Neural cell (in vitro differentiated cells): ENCODE measurements at regions not wholly inside any gene's neighbourhood (a gene's known extent, or its start where the extent isn't known, plus 50 kb on each side); places are given as distances from the start of the nearest gene placed in this dataset.
"Not testable (repeated sequence)": the region's sequence is repeated elsewhere in the genome, so short reads cannot be mapped to it uniquely, and the experiment has no call there.

Experiments used
- H2AFZ ChIP-seq: fragments of 200-600, 300-800 bp; sonication (generic), shearing (Covaris generic); 2 replicates; pipeline ENCODE4 v1.6.0; 2014; ENCODE audit warnings: low read depth, mild to moderate bottlenecking, antibody characterized with exemption, low read length, moderate library complexity
- H3F3A ChIP-seq: fragments of 200-600 bp; shearing (Covaris generic); 2 replicates; pipeline ENCODE4 v1.6.1; 2016; ENCODE audit warnings: mild to moderate bottlenecking, moderate library complexity, mixed read lengths, antibody characterized with exemption, low read length; ENCODE audit not compliant: insufficient read depth, poor library complexity, severe bottlenecking
- H3K27ac ChIP-seq: fragments of 200-600, 300-800 bp; sonication (generic), shearing (Covaris generic); 2 replicates; pipeline ENCODE4 v1.5.1; 2014; ENCODE audit warnings: mild to moderate bottlenecking, low read length, moderate library complexity
- H3K27me3 ChIP-seq: fragments of 300-800, 200-600 bp; sonication (generic), shearing (Covaris generic); 2 replicates; pipeline ENCODE4 v1.6.0; 2014; ENCODE audit warnings: mild to moderate bottlenecking, low read depth, low read length, moderate library complexity; ENCODE audit not compliant: insufficient read depth
- H3K36me3 ChIP-seq: fragments of 300-800, 200-600 bp; sonication (generic), shearing (Covaris generic); 2 replicates; pipeline ENCODE4 v1.5.1; 2014; ENCODE audit warnings: mild to moderate bottlenecking, antibody characterized with exemption, low read length, moderate library complexity; ENCODE audit not compliant: insufficient read depth
- H3K4me2 ChIP-seq: fragments of 300-800, 200-600 bp; sonication (generic), shearing (Covaris generic); 2 replicates; pipeline ENCODE4 v1.6.0; 2014; ENCODE audit warnings: mild to moderate bottlenecking, low read length
- H3K4me3 ChIP-seq: fragments of 300-800, 200-600 bp; sonication (generic), shearing (Covaris generic); 2 replicates; pipeline ENCODE4 v1.5.1; 2014; ENCODE audit warnings: mild to moderate bottlenecking, low read length, moderate library complexity
- H3K79me2 ChIP-seq: fragments of 200-600 bp; shearing (Covaris generic); replicated peaks from 2 replicates; pipeline ENCODE4 v1.6.0; 2014; ENCODE audit warnings: mild to moderate bottlenecking, low read length, moderate library complexity; ENCODE audit not compliant: insufficient read depth
- H3K9ac ChIP-seq: fragments of 300-800, 200-600 bp; sonication (generic), shearing (Covaris generic); 2 replicates; pipeline ENCODE4 v1.6.1; 2016; ENCODE audit warnings: mild to moderate bottlenecking, low read length, mixed read lengths
- H3K9me2 ChIP-seq: fragments of 200-600 bp; shearing (Covaris generic); 2 replicates; pipeline ENCODE4 v1.6.1; 2016; ENCODE audit warnings: mild to moderate bottlenecking, low read length, mixed read lengths; ENCODE audit not compliant: insufficient read depth
- H3K9me3 ChIP-seq: fragments of 200-600, 300-800 bp; sonication (generic), shearing (Covaris generic); 2 replicates; pipeline ENCODE4 v1.6.1; 2016; ENCODE audit warnings: mild to moderate bottlenecking, mixed run types, low read length, moderate library complexity, mixed read lengths
- H4K20me1 ChIP-seq: fragments of 200-600 bp; shearing (Covaris generic); 2 replicates; pipeline ENCODE4 v1.6.1; 2016; ENCODE audit warnings: mild to moderate bottlenecking, mixed run types; ENCODE audit not compliant: insufficient read depth
- CTCF ChIP-seq: fragments of 450-650 bp; IDR thresholded peaks from 2 replicates; pipeline ENCODE4 v1.5.1; 2014; ENCODE audit warnings: antibody characterized with exemption, mild to moderate bottlenecking, moderate library complexity; ENCODE audit not compliant: poor library complexity, severe bottlenecking
- EP300 ChIP-seq: fragments of 450-650 bp; conservative IDR thresholded peaks from 2 replicates; pipeline ENCODE4 v1.6.1; 2014; ENCODE audit warnings: antibody characterized with exemption, mild to moderate bottlenecking, moderate library complexity; ENCODE audit not compliant: poor library complexity, severe bottlenecking
- EZH2 ChIP-seq: fragments of 200-600, 300-800 bp; shearing (Covaris generic), sonication (generic); IDR thresholded peaks from 2 replicates; pipeline ENCODE4 v1.6.1; 2014; ENCODE audit warnings: antibody characterized with exemption, low read length, borderline replicate concordance, mild to moderate bottlenecking; ENCODE audit not compliant: insufficient read depth, poor library complexity, severe bottlenecking
- MXI1 ChIP-seq: fragments of 450-650 bp; conservative IDR thresholded peaks from 2 replicates; pipeline ENCODE4 v1.6.1; 2014; ENCODE audit warnings: antibody characterized with exemption, mild to moderate bottlenecking; ENCODE audit not compliant: poor library complexity, severe bottlenecking
- POLR2AphosphoS5 ChIP-seq: IDR thresholded peaks from 2 replicates; pipeline ENCODE4 v1.6.1; 2012
- RAD21 ChIP-seq: fragments of 450-650 bp; conservative IDR thresholded peaks from 2 replicates; pipeline ENCODE4 v1.6.1; 2014; ENCODE audit warnings: antibody characterized with exemption, mild to moderate bottlenecking, moderate library complexity
- REST ChIP-seq: IDR thresholded peaks from 2 replicates; pipeline ENCODE4 v1.6.1; 2012; ENCODE audit warnings: borderline replicate concordance
- SMC3 ChIP-seq: fragments of 450-650 bp; conservative IDR thresholded peaks from 2 replicates; pipeline ENCODE4 v1.6.1; 2014; ENCODE audit warnings: antibody characterized with exemption, mild to moderate bottlenecking, moderate library complexity; ENCODE audit not compliant: poor library complexity
- TAF1 ChIP-seq: IDR thresholded peaks from 2 replicates; pipeline ENCODE4 v1.6.1; 2012; ENCODE audit warnings: low read depth

- H3K79me2 ChIP-seq, H3K9me2 ChIP-seq, H3K4me3 ChIP-seq, H3K27ac ChIP-seq, H3K9ac ChIP-seq, H3F3A ChIP-seq, H3K4me2 ChIP-seq, H3K9me3 ChIP-seq, H2AFZ ChIP-seq, H3K36me3 ChIP-seq, H4K20me1 ChIP-seq, H3K27me3 ChIP-seq: not testable (repeated sequence)
Observed at GRCh38 chr9:92203887-92204286, 88.7 kb upstream of the SPTLC1 start.

- not testable (repeated sequence) for H3K9ac ChIP-seq
Observed at GRCh38 chr9:92198237-92198636, 83.0 kb upstream of the SPTLC1 start.

GRCh38 chr9:92196909-92197308 lies 81.7 kb upstream of the SPTLC1 start:
- Histone ChIP-seq H3K4me3 (no peak overlapping the region), H2AFZ (no peak overlapping the region), H3K9me3 (no peaks in the 10 kb centered on the region), H3K9me2 (no peaks in the 10 kb centered on the region), H3K4me2 (no peak overlapping the region), H3K9ac (no peak overlapping the region), H3K36me3 (no peaks in the 10 kb centered on the region), H3F3A (no peaks in the 10 kb centered on the region), H3K79me2 (no peaks in the 10 kb centered on the region), H3K27me3 (no peaks in the 10 kb centered on the region), H3K27ac (no peak overlapping the region), H4K20me1 (no peaks in the 10 kb centered on the region)
- no peak for TF ChIP-seq TAF1
- no peak for TF ChIP-seq EP300
- no peak for TF ChIP-seq POLR2AphosphoS5
- no peak for TF ChIP-seq EZH2
- no peak for TF ChIP-seq RAD21
- no peak for TF ChIP-seq MXI1
- TF ChIP-seq REST = no peak
- TF ChIP-seq SMC3 = no peak
- no peak for TF ChIP-seq CTCF

More at GRCh38 chr9:92198237-92198636, 83.0 kb upstream of the SPTLC1 start:
- H3K9me2 ChIP-seq, H3K4me2 ChIP-seq, H3K27ac ChIP-seq, H3F3A ChIP-seq, H3K79me2 ChIP-seq, H3K27me3 ChIP-seq, H3K9me3 ChIP-seq, H3K36me3 ChIP-seq, H4K20me1 ChIP-seq, H2AFZ ChIP-seq, H3K4me3 ChIP-seq: not testable (repeated sequence)
